ENCODE measurements at regions not wholly inside any gene's neighbourhood (a gene's known extent, or its start where the extent isn't known, plus 50 kb on each side); places are given as distances from the start of the nearest gene placed in this dataset.

- TF ChIP-seq, protein P1, sequence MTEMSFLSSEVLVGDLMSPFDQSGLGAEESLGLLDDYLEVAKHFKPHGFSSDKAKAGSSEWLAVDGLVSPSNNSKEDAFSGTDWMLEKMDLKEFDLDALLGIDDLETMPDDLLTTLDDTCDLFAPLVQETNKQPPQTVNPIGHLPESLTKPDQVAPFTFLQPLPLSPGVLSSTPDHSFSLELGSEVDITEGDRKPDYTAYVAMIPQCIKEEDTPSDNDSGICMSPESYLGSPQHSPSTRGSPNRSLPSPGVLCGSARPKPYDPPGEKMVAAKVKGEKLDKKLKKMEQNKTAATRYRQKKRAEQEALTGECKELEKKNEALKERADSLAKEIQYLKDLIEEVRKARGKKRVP (CRISPR knock-in tag; IDR thresholded peaks at IDR 0.05): peak in 1 of 2 experiments; percentile 39; a peak in 1 of 4 replicates
- TF ChIP-seq SNRNP70 (IDR thresholded peaks at IDR 0.05; ENCODE audit: low read depth, low read length) (no peak), HNF4A (CRISPR knock-in tag; IDR thresholded peaks at IDR 0.05) (peak; percentile 82), ZBTB7B (CRISPR knock-in tag; IDR thresholded peaks at IDR 0.05) (peak; percentile 48; the same call in 1 of the 2 replicates), ZXDC (CRISPR knock-in tag; IDR thresholded peaks at IDR 0.05) (no peak), ZIK1 (CRISPR knock-in tag; IDR thresholded peaks at IDR 0.05; ENCODE audit: borderline replicate concordance, low read depth) (no peak), BRF2 (CRISPR knock-in tag; IDR thresholded peaks at IDR 0.05) (no peak), ZNF3 (CRISPR knock-in tag; IDR thresholded peaks at IDR 0.05) (no peak), GATAD2A (CRISPR knock-in tag; IDR thresholded peaks at IDR 0.05) (peak; percentile 69), HNF4G (IDR thresholded peaks at IDR 0.05; ENCODE audit: borderline replicate concordance, low read depth, low read length) (peak; percentile 71), HNF4G (CRISPR knock-in tag; IDR thresholded peaks at IDR 0.05; ENCODE audit: borderline replicate concordance, low read depth) (no peak), POGZ (CRISPR knock-in tag; IDR thresholded peaks at IDR 0.05) (peak; percentile 25; the same call in 1 of the 2 replicates), MIXL1 (CRISPR knock-in tag; IDR thresholded peaks at IDR 0.05) (0 out of 2 replicates have a peak, but pooled peaks have one; percentile 45), CHD2 (IDR thresholded peaks at IDR 0.05; ENCODE audit: low read depth, low read length) (no peak), EP300 (IDR thresholded peaks at IDR 0.05; ENCODE audit: low read depth in 2 of 2, low read length in 2 of 2) (peak in 1 of 2 experiments; percentile 38; a peak in 1 of 4 replicates), EP300 (CRISPR knock-in tag; IDR thresholded peaks at IDR 0.05; ENCODE audit: borderline replicate concordance) (no peak), EED (CRISPR knock-in tag; IDR thresholded peaks at IDR 0.05) (no peak), SOX5 (CRISPR knock-in tag; IDR thresholded peaks at IDR 0.05; ENCODE audit: borderline replicate concordance) (no peak)
- TF ChIP-seq, protein P2, sequence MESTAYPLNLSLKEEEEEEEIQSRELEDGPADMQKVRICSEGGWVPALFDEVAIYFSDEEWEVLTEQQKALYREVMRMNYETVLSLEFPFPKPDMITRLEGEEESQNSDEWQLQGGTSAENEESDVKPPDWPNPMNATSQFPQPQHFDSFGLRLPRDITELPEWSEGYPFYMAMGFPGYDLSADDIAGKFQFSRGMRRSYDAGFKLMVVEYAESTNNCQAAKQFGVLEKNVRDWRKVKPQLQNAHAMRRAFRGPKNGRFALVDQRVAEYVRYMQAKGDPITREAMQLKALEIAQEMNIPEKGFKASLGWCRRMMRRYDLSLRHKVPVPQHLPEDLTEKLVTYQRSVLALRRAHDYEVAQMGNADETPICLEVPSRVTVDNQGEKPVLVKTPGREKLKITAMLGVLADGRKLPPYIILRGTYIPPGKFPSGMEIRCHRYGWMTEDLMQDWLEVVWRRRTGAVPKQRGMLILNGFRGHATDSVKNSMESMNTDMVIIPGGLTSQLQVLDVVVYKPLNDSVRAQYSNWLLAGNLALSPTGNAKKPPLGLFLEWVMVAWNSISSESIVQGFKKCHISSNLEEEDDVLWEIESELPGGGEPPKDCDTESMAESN (CRISPR knock-in tag; conservative IDR thresholded peaks at IDR 0.05): no peak
- TF ChIP-seq, protein P3, sequence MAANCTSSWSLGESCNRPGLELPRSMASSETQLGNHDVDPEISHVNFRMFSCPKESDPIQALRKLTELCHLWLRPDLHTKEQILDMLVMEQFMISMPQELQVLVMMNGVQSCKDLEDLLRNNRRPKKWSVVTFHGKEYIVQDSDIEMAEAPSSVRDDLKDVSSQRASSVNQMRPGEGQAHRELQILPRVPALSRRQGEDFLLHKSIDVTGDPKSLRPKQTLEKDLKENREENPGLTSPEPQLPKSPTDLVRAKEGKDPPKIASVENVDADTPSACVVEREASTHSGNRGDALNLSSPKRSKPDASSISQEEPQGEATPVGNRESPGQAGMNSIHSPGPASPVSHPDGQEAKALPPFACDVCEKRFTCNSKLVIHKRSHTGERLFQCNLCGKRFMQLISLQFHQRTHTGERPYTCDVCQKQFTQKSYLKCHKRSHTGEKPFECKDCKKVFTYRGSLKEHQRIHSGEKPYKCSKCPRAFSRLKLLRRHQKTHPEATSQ (CRISPR knock-in tag; IDR thresholded peaks at IDR 0.05; ENCODE audit: borderline replicate concordance): 0 out of 2 replicates have a peak, but pooled peaks have one; percentile 30
- TF ChIP-seq, protein P4, sequence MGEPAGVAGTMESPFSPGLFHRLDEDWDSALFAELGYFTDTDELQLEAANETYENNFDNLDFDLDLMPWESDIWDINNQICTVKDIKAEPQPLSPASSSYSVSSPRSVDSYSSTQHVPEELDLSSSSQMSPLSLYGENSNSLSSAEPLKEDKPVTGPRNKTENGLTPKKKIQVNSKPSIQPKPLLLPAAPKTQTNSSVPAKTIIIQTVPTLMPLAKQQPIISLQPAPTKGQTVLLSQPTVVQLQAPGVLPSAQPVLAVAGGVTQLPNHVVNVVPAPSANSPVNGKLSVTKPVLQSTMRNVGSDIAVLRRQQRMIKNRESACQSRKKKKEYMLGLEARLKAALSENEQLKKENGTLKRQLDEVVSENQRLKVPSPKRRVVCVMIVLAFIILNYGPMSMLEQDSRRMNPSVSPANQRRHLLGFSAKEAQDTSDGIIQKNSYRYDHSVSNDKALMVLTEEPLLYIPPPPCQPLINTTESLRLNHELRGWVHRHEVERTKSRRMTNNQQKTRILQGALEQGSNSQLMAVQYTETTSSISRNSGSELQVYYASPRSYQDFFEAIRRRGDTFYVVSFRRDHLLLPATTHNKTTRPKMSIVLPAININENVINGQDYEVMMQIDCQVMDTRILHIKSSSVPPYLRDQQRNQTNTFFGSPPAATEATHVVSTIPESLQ (CRISPR knock-in tag; conservative IDR thresholded peaks at IDR 0.05): no peak
Measured at GRCh38 chr3:87148020-87148419, 79.1 kb upstream of the CHMP2B start (continued).
